HUES6 (cell line): ENCODE measurements at regions not wholly inside any gene's neighbourhood (a gene's known extent, or its start where the extent isn't known, plus 50 kb on each side); places are given as distances from the start of the nearest gene placed in this dataset.

Experiments used
- H3K27ac ChIP-seq: 2 replicates; pipeline ENCODE4 v1.7.0; 2013; ENCODE audit warnings: low read depth, mild to moderate bottlenecking, low read length, inconsistent platforms
- H3K27me3 ChIP-seq: 2 replicates; pipeline ENCODE4 v1.6.1; 2013; ENCODE audit warnings: low read length; ENCODE audit not compliant: control insufficient read depth, insufficient read depth
- H3K36me3 ChIP-seq: 2 replicates; pipeline ENCODE4 v1.6.1; 2013; ENCODE audit warnings: low read length; ENCODE audit not compliant: control insufficient read depth, insufficient read depth
- H3K4me1 ChIP-seq: 2 replicates; pipeline ENCODE4 v1.6.1; 2013; ENCODE audit warnings: low read length; ENCODE audit not compliant: control insufficient read depth, insufficient read depth
- H3K4me3 ChIP-seq: 2 replicates; pipeline ENCODE4 v1.5.1; 2013; ENCODE audit warnings: low read depth, low read length
- H3K9ac ChIP-seq: one replicate; pipeline ENCODE4 v1.6.1; 2013; ENCODE audit warnings: mild to moderate bottlenecking, low read length
- H3K9me3 ChIP-seq: 2 replicates; pipeline ENCODE4 v1.6.1; 2013; ENCODE audit warnings: low read depth, low read length; ENCODE audit not compliant: control insufficient read depth, insufficient read depth

- Histone ChIP-seq H3K27me3 (no peaks in the 10 kb centered on the region), H3K4me3 (no peak overlapping the region), H3K4me1 (no peaks in the 10 kb centered on the region)
These were observed 862.9 kb upstream of the NXPH2 start for GRCh38 chr2:139643139-139643538.

DNA sequence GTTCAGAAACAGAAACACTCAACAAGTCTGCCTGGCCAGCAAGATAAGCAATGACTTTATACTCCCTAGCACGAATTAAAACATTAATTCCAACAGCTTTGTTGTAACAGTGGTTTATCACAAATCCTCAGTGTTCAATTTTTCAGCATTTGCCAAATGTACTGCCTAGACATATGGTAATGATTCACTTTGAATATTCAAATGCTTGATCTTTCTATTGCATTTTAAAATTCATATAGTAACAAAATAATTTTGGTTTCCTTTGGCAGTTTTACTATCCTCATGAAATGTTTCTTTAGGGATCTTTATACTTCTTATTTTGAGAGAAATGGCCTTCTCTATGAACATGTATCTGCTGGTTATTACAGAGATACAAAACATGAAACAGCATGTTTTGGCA lies 851.8 kb upstream of the NXPH2 start:
- H3K27me3 ChIP-seq, result no peaks in the 10 kb centered on the region
- no peaks in the 10 kb centered on the region; the same call in 1 of the 2 replicates for H3K4me1 ChIP-seq
- H3K9ac ChIP-seq, result no peak overlapping the region
- H3K36me3 ChIP-seq, result no peaks in the 10 kb centered on the region
- H3K4me3 ChIP-seq, result no peak overlapping the region
- H3K27ac ChIP-seq, result no peak overlapping the region
- H3K9me3 ChIP-seq, result no peaks in the 10 kb centered on the region

More at GRCh38 chr2:139643139-139643538, 862.9 kb upstream of the NXPH2 start:
- H3K36me3 ChIP-seq, result no peaks in the 10 kb centered on the region
- no peak overlapping the region for H3K27ac ChIP-seq
- H3K9me3 ChIP-seq, result peaks cover 11% of the 10 kb centered on the region; the same call in 1 of the 2 replicates
- H3K9ac ChIP-seq, result no peak overlapping the region

DNA sequence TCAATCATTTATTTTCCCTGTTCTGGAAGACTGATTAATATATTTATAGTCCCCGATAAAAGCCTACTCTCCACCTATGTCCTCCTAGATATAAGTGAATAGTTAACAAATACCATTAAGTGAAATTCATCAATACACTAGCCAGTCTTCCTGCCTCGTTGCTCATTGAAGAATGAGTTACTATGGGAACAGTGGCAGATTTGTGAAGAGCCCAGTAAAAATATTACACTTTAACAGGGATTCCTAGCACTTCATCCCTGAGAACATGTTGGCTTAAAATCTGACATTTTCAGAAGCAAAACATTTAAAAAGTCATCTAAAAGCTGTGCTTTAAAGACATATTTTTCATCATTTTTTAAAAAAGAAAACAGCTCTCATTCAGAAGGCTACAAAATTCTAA lies 848.7 kb upstream of the NXPH2 start:
- Histone ChIP-seq H3K27ac (no peak overlapping the region), H3K4me3 (no peak overlapping the region), H3K36me3 (no peaks in the 10 kb centered on the region), H3K4me1 (peaks cover 5% of the 10 kb centered on the region; the same call in 1 of the 2 replicates), H3K27me3 (no peaks in the 10 kb centered on the region), H3K9ac (no peak overlapping the region), H3K9me3 (no peaks in the 10 kb centered on the region)

- H3K9ac ChIP-seq, result no peak overlapping the region
- peaks cover 5% of the 10 kb centered on the region; the same call in 1 of the 2 replicates for H3K4me1 ChIP-seq
- no peak overlapping the region for H3K4me3 ChIP-seq
- H3K27me3 ChIP-seq, result no peaks in the 10 kb centered on the region
- H3K9me3 ChIP-seq, result no peaks in the 10 kb centered on the region
- H3K27ac ChIP-seq, result peak overlapping the region; percentile 3; the same call in 1 of the 2 replicates
- no peaks in the 10 kb centered on the region for H3K36me3 ChIP-seq
These were observed 845.9 kb upstream of the NXPH2 start for GRCh38 chr2:139626128-139626527.

DNA sequence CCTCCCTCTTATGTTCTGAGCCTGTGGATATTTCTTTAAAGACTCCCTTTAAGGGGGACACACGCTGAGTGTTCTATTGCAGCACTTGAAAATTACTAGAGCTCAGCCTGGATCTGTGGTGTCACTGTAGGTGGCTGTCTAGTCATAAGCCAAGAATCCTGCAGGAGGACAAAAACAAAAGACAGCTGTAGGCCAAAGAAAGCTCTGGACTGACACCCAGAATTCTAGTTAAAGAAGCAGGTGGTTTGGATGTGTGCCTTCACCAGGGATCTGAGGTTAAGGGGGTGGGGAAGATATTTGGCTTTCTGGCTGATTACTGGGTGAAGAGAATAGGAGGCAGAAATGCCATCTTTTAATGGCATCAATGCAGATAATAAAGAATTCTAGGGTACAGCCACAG lies 842.5 kb upstream of the NXPH2 start:
- peaks cover 5% of the 10 kb centered on the region; the same call in 1 of the 2 replicates for H3K4me1 ChIP-seq
- peaks cover 3% of the 10 kb centered on the region; the same call in 1 of the 2 replicates for H3K9me3 ChIP-seq
- no peak overlapping the region for H3K4me3 ChIP-seq
- no peaks in the 10 kb centered on the region for H3K27me3 ChIP-seq
- H3K27ac ChIP-seq, result no peak overlapping the region
- H3K36me3 ChIP-seq, result no peaks in the 10 kb centered on the region
- no peak overlapping the region for H3K9ac ChIP-seq

DNA sequence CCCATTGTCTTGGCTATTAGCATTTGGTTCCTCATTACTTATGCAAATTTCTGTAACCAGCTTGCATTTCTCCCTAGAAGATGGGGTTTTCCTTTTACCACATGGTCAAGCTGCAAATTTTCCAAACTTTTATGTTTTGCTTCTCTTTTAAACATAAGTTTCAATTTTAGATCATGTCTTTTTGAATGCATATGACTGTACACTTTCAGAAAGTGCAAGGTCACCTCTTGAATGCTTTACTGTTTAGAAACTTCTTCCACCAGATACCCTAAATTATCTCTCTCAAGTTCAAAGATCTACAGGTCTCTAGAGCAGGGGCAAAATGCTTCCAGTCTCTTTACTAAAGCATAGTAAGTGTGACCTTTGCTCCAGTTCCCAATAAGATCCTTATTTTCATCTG lies 837.6 kb upstream of the NXPH2 start:
- Histone ChIP-seq H3K27ac (no peak overlapping the region), H3K4me1 (no peaks in the 10 kb centered on the region), H3K9ac (no peak overlapping the region), H3K36me3 (no peaks in the 10 kb centered on the region), H3K9me3 (peaks cover 3% of the 10 kb centered on the region; the same call in 1 of the 2 replicates), H3K4me3 (no peak overlapping the region), H3K27me3 (no peaks in the 10 kb centered on the region)

GRCh38 chr2:139613264-139613663 lies 833.1 kb upstream of the NXPH2 start:
- H3K9me3 ChIP-seq, result no peaks in the 10 kb centered on the region
- no peak overlapping the region for H3K27ac ChIP-seq
- no peak overlapping the region for H3K4me3 ChIP-seq
- H3K4me1 ChIP-seq, result no peaks in the 10 kb centered on the region
- no peak overlapping the region for H3K9ac ChIP-seq
- H3K36me3 ChIP-seq, result no peaks in the 10 kb centered on the region
- H3K27me3 ChIP-seq, result no peaks in the 10 kb centered on the region

DNA sequence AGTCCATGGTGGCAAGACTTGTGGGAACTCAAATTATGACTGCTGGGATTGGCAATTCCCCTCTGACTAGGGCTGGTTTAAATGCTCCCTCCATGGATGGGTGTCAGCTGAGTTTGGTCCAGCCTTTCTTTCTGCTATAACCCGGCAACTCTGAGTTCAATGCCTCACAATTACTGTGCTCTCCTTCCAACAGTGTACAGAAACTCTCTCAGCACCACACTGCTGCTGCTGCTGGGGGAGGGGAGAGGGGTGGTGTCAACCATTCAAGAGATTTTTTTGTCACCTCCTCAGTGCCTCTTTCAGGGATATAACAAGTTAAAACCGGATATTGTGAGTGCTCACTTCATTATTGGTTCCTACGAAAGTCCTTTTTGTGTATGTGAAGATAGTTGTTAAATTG lies 830.3 kb upstream of the NXPH2 start:
- H3K9ac ChIP-seq, result no peak overlapping the region
- H3K9me3 ChIP-seq, result no peaks in the 10 kb centered on the region
- no peaks in the 10 kb centered on the region for H3K4me1 ChIP-seq
- no peak overlapping the region for H3K27ac ChIP-seq
- no peak overlapping the region for H3K4me3 ChIP-seq
- no peaks in the 10 kb centered on the region for H3K36me3 ChIP-seq
- no peaks in the 10 kb centered on the region for H3K27me3 ChIP-seq

DNA sequence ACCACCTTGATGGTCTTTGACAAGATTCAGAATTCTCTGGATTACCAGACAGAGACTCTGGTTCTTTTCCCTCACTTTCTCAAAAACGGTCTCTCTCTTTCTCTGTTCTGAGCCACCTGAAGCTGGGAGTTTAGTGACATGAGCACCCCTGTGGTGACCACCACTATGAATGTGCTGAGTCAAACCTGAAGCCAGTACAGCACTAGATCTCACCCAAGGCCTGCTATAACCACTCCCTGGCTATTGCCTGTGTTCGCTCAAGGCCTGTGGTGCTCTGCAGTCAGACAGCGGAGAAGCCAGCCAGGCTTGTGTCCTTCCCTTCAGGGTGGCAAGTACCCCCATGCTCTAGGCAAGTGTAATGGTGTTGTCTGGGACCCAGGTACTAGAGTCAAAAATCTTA lies 828.9 kb upstream of the NXPH2 start:
- H3K9ac ChIP-seq, result no peak overlapping the region
- H3K36me3 ChIP-seq, result no peaks in the 10 kb centered on the region
- no peak overlapping the region for H3K27ac ChIP-seq
- H3K4me1 ChIP-seq, result no peaks in the 10 kb centered on the region
- no peaks in the 10 kb centered on the region for H3K27me3 ChIP-seq
- H3K9me3 ChIP-seq, result no peaks in the 10 kb centered on the region
- no peak overlapping the region for H3K4me3 ChIP-seq

- H3K4me1 ChIP-seq, result no peaks in the 10 kb centered on the region
- H3K9me3 ChIP-seq, result no peaks in the 10 kb centered on the region
- H3K9ac ChIP-seq, result no peak overlapping the region
- H3K4me3 ChIP-seq, result no peak overlapping the region
- H3K36me3 ChIP-seq, result no peaks in the 10 kb centered on the region
- no peak overlapping the region for H3K27ac ChIP-seq
- no peaks in the 10 kb centered on the region for H3K27me3 ChIP-seq
These were observed 825.5 kb upstream of the NXPH2 start for GRCh38 chr2:139605668-139606067.

DNA sequence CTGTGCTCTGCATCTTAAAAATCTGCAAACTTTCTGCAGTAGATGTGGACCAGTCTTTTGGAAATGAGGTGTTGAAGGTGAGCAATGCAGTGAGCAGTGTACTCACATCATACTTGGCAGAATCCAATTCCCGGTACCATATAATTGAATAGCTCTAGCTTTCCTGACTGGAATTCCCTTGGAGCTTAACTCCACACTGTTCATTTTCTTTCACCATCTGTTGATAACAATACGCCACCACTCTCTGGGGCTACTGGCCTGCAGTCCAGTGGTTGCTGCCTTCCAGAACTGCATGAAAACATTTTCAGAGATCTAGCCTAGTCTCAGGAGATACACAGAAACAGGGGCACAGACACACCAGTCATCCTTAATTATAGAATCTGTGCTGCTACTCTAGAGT lies 820.0 kb upstream of the NXPH2 start:
- H3K4me1 ChIP-seq, result no peaks in the 10 kb centered on the region
- peaks cover 4% of the 10 kb centered on the region; the same call in 1 of the 2 replicates for H3K9me3 ChIP-seq
- no peaks in the 10 kb centered on the region for H3K36me3 ChIP-seq
- no peak overlapping the region for H3K9ac ChIP-seq
- no peaks in the 10 kb centered on the region for H3K27me3 ChIP-seq
- H3K4me3 ChIP-seq, result no peak overlapping the region
- H3K27ac ChIP-seq, result no peak overlapping the region

- Histone ChIP-seq H3K36me3 (no peaks in the 10 kb centered on the region), H3K27ac (no peak overlapping the region), H3K9ac (no peak overlapping the region), H3K9me3 (no peaks in the 10 kb centered on the region), H3K4me1 (no peaks in the 10 kb centered on the region), H3K4me3 (no peak overlapping the region), H3K27me3 (no peaks in the 10 kb centered on the region)
These were observed 804.9 kb upstream of the NXPH2 start for GRCh38 chr2:139585101-139585500.
